B cell (primary cell): ENCODE measurements at regions not wholly inside any gene's neighbourhood (a gene's known extent, or its start where the extent isn't known, plus 50 kb on each side); places are given as distances from the start of the nearest gene placed in this dataset.

ENCODE experiments used
- CTCF ChIP-seq: fragments of 200-600 bp; IDR thresholded peaks from one replicate; pipeline ENCODE4 v1.8.0; 2022; ENCODE audit warnings: antibody characterized with exemption, mild to moderate bottlenecking
- EZH2 ChIP-seq: IDR thresholded peaks from 2 replicates; pipeline ENCODE4 v1.6.1; 2012; ENCODE audit warnings: borderline replicate concordance, low read depth, mild to moderate bottlenecking, moderate library complexity, low read length; ENCODE audit not compliant: insufficient read depth, poor library complexity, severe bottlenecking

- TF ChIP-seq CTCF (no peak), EZH2 (no peak)
These were observed 1412.1 kb downstream of the PLA2G4A start for GRCh38 chr1:188240772-188241406.
